ENCODE measurements at regions not wholly inside any gene's neighbourhood (a gene's known extent, or its start where the extent isn't known, plus 50 kb on each side); places are given as distances from the start of the nearest gene placed in this dataset.

DNA sequence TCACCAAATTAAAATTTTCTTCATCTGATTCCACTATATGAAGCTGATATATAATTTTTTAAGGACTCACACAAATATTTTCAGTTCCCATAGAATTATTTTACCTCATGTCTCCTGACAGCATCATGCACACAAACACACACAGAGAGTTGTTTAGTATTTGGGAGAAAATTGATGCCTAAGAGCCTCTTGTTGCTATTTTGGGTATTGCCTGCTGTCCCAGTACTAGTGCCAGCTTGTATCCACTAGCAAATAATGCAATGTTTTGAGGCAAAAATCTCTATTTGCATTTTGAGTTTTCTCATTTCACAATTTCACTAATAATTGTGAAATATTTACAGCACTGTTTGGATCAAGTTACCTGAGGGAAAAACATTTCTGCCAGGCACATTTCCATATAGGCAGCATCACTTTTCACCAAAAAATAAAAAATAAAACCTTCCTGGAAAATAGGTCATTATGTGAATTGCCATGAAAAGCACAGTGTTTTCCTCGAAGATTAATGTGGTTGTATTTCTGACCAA is 328.2 kb downstream of the KCNJ3 start:
- no peak for TF ChIP-seq ZNF138 (tag by site-specific recombination; IDR thresholded peaks at IDR 0.05; ENCODE audit: borderline replicate concordance)
- TF ChIP-seq ZNF529 (tag by site-specific recombination; IDR thresholded peaks at IDR 0.05; ENCODE audit: insufficient replicate concordance) = no peak
- no peak for TF ChIP-seq ZNF19 (tag by site-specific recombination; IDR thresholded peaks at IDR 0.05; ENCODE audit: low read depth)
- no peak for TF ChIP-seq MYNN (tag by site-specific recombination; IDR thresholded peaks at IDR 0.05; ENCODE audit: borderline replicate concordance)
- no peak for TF ChIP-seq ZNF391 (tag by site-specific recombination; IDR thresholded peaks at IDR 0.05; ENCODE audit: borderline replicate concordance, low read depth)
- no peak for TF ChIP-seq ZBTB20 (tag by site-specific recombination; IDR thresholded peaks at IDR 0.05)
- no peak for TF ChIP-seq EGR2 (tag by site-specific recombination; IDR thresholded peaks at IDR 0.05; ENCODE audit: low read depth)
- TF ChIP-seq, protein P1, sequence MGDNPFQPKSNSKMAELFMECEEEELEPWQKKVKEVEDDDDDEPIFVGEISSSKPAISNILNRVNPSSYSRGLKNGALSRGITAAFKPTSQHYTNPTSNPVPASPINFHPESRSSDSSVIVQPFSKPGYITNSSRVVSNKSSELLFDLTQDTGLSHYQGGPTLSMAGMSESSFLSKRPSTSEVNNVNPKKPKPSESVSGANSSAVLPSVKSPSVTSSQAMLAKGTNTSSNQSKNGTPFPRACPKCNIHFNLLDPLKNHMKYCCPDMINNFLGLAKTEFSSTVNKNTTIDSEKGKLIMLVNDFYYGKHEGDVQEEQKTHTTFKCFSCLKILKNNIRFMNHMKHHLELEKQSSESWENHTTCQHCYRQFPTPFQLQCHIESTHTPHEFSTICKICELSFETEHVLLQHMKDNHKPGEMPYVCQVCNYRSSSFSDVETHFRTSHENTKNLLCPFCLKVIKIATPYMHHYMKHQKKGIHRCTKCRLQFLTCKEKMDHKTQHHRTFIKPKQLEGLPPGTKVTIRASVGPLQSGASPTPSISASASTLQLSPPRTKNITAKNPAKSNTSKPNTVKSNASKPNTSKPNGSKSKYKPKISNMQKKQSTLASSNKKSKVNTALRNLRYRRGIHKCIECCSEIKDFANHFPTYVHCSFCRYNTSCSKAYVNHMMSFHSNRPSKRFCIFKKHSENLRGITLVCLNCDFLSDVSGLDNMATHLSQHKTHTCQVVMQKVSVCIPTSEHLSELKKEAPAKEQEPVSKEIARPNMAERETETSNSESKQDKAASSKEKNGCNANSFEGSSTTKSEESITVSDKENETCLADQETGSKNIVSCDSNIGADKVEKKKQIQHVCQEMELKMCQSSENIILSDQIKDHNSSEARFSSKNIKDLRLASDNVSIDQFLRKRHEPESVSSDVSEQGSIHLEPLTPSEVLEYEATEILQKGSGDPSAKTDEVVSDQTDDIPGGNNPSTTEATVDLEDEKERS (tag by site-specific recombination; IDR thresholded peaks at IDR 0.05) = no peak
- TF ChIP-seq, protein P2, sequence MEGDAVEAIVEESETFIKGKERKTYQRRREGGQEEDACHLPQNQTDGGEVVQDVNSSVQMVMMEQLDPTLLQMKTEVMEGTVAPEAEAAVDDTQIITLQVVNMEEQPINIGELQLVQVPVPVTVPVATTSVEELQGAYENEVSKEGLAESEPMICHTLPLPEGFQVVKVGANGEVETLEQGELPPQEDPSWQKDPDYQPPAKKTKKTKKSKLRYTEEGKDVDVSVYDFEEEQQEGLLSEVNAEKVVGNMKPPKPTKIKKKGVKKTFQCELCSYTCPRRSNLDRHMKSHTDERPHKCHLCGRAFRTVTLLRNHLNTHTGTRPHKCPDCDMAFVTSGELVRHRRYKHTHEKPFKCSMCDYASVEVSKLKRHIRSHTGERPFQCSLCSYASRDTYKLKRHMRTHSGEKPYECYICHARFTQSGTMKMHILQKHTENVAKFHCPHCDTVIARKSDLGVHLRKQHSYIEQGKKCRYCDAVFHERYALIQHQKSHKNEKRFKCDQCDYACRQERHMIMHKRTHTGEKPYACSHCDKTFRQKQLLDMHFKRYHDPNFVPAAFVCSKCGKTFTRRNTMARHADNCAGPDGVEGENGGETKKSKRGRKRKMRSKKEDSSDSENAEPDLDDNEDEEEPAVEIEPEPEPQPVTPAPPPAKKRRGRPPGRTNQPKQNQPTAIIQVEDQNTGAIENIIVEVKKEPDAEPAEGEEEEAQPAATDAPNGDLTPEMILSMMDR (tag by site-specific recombination; IDR thresholded peaks at IDR 0.05) = no peak
- TF ChIP-seq ZNF560 (tag by site-specific recombination; IDR thresholded peaks at IDR 0.05; ENCODE audit: borderline replicate concordance) = no peak
- no peak for TF ChIP-seq ZIC2 (tag by site-specific recombination; IDR thresholded peaks at IDR 0.05)
- TF ChIP-seq, protein P3, sequence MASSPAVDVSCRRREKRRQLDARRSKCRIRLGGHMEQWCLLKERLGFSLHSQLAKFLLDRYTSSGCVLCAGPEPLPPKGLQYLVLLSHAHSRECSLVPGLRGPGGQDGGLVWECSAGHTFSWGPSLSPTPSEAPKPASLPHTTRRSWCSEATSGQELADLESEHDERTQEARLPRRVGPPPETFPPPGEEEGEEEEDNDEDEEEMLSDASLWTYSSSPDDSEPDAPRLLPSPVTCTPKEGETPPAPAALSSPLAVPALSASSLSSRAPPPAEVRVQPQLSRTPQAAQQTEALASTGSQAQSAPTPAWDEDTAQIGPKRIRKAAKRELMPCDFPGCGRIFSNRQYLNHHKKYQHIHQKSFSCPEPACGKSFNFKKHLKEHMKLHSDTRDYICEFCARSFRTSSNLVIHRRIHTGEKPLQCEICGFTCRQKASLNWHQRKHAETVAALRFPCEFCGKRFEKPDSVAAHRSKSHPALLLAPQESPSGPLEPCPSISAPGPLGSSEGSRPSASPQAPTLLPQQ (tag by site-specific recombination; IDR thresholded peaks at IDR 0.05) = no peak
